ENCODE measurements at regions not wholly inside any gene's neighbourhood (a gene's known extent, or its start where the extent isn't known, plus 50 kb on each side); places are given as distances from the start of the nearest gene placed in this dataset.

DNA sequence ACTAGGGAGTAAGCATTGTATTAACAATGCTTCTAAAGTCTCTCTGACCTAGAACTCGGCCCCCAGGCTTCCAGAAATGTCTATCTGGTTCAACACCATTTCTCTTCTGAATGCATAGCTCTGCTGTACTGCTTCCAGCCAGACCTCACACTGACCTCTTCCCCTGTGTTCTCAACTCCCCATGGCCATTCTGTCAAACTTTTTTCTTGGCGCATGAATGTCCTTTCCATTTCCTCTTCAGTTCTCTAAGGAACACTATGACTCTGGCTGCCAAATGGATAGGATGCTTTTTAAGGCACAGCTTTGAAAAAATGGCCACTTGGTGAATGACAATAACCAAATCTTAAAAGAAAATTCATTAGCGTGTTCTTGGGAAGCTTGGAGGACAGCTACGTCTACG, 425.8 kb downstream of the ETV1 start:
- DNase-seq (ENCODE audit: low read depth), result no peak
- H3K4me3 ChIP-seq (ENCODE audit: low read length), result no peak overlapping the region
- no peak for TF ChIP-seq CTCF (conservative IDR thresholded peaks at IDR 0.05; ENCODE audit: low read length)

DNA sequence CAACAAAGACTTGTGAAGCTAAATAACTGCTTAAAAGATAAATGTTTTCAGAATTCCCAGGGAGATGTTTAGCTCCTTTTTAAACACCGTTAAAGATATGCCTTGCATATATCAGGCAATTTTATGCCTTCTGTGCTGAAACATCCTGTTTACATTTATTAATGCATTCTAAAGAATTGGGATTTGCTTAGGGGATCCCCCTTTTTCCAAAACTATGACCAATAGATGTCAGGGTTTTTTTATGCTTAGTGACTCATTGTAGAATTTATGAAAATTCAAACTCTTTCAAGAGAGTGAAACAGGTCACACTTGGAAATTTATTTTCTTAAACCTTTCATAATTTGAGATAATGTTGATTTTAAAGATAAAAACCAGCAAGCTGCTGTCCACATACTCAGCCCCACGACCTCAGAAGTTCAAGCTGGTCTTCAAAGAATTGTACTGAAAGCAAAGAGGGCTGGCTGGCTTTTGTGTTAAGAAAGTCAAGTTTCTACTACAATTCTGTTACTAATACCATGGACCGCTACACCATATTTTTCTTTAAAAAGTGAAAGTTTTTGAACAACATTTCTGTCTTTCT, 411.8 kb downstream of the ETV1 start:
- DNase-seq (ENCODE audit: low read depth), result no peak
- no peak overlapping the region for H3K4me3 ChIP-seq (ENCODE audit: low read length)
- TF ChIP-seq CTCF (conservative IDR thresholded peaks at IDR 0.05; ENCODE audit: low read length), result no peak

DNA sequence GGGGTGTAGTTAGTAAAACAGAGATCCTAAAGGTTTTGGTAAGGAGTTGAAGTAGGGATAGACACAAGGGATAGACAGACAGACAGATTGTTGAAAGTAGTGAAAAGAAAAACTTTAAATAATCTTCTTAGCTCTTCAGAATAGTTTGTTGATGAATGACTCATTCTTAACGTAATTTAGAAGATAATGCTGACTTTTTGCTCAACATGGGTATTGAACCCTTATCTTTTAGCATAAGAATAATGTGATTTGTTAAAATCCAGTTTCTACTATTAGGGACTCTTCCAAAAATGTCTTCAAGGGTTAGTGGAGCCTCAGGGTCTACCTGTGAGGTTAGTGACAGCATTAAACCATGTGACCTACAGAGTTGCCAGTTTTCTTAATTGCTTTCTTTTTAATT, 411.2 kb downstream of the ETV1 start:
- no peak for TF ChIP-seq CTCF (conservative IDR thresholded peaks at IDR 0.05; ENCODE audit: low read length)
- no peak overlapping the region for H3K4me3 ChIP-seq (ENCODE audit: low read length)
- no peak for DNase-seq (ENCODE audit: low read depth)

DNA sequence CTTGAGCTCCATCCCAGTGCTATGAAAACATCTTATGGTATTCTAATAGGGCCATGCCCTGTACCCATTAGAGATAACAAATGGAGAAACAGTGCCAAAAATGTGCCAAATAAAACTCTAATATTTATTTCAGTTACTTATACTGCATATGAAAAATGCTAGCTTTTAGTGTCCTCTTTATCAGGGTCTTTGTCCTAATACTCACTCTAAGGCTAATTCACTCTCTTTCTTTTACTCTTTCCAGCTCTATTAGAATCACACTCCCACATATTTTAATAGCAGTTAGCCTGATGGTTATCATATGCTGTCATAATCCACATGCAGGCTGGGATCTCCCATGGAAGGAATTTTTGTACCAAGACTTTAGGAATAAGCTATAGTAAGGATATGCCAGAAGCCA, 408.4 kb downstream of the ETV1 start:
- H3K4me3 ChIP-seq (ENCODE audit: low read length), result no peak overlapping the region
- no peak for TF ChIP-seq CTCF (conservative IDR thresholded peaks at IDR 0.05; ENCODE audit: low read length)
- DNase-seq (ENCODE audit: low read depth), result no peak

DNA sequence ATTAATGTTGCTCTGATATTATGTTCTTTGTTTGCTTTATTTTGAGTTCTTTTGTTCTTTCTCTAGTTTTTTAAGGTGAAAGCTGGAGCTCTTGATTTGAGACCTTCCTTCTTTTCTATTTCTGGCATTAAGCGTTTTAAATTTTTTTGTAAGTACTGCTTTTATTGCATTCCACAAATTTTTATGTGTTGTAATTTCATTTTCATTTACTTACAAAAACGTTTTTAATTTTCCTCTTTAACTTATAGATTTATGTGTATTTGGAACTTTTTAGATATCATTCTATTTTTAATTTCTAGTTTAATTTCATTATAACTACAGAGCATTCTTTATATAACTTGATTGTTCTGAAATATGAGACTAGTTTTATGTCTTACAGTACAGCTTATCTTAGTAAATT, 395.6 kb downstream of the ETV1 start:
- TF ChIP-seq CTCF (conservative IDR thresholded peaks at IDR 0.05; ENCODE audit: low read length), result no peak

DNA sequence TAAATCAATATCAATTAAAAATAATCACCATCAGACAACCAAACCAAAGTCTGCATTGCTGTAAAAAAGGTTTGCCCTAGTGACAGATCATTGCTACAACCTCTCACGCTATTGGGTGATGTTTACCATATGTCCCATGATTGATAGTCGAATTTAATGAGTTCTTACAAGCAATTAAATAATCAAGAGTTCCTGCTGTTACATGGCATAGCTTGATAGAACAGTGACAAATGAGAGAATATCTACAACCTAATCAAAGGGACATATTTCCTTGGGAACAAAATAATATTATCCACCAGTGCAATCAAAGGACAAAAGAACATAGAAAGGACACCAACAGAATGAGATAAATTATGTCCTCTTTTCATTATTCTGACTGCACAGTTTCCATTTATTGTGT, 387.4 kb downstream of the ETV1 start:
- DNase-seq (ENCODE audit: low read depth), result no peak
- no peak for TF ChIP-seq CTCF (conservative IDR thresholded peaks at IDR 0.05; ENCODE audit: low read length)
- H3K4me3 ChIP-seq (ENCODE audit: low read length), result no peak overlapping the region

More for the DNA sequence above, 395.6 kb downstream of the ETV1 start:
- DNase-seq (ENCODE audit: low read depth), result no peak
- H3K4me3 ChIP-seq (ENCODE audit: low read length), result no peak overlapping the region

- no peak for DNase-seq (ENCODE audit: low read depth)
- no peak overlapping the region for H3K4me3 ChIP-seq (ENCODE audit: low read length)
- no peak for TF ChIP-seq CTCF (conservative IDR thresholded peaks at IDR 0.05; ENCODE audit: low read length)
Measured at GRCh38 chr7:13603016-13603415, 386.4 kb downstream of the ETV1 start.

Measured in AG10803 (cell line).